SK-N-SH treated with all-trans-retinoic acid at 6 μM for 48 hours (cell line): ENCODE measurements at regions not wholly inside any gene's neighbourhood (a gene's known extent, or its start where the extent isn't known, plus 50 kb on each side); places are given as distances from the start of the nearest gene placed in this dataset.

Source experiments
- ATAC-seq: fragments of 200-7000 bp; cut with Tn5 transposase; 3 replicates; pipeline ENCODE4 v1.9.1; 2020; ENCODE audit warnings: mild to moderate bottlenecking, moderate library complexity
- ARNTL ChIP-seq: fragments of 450-650 bp; formaldehyde crosslinking; IDR thresholded peaks from 2 replicates; pipeline ENCODE4 v1.5.0; 2020; ENCODE audit warnings: low read depth, mild to moderate bottlenecking, moderate library complexity, borderline replicate concordance
- CREB5 ChIP-seq: fragments of 250-450 bp; sonication (Bioruptor Pico); IDR thresholded peaks from 2 replicates; pipeline ENCODE4 v1.5.1; 2020; ENCODE audit warnings: low read depth, mild to moderate bottlenecking, moderate library complexity
- CSDC2 ChIP-seq: fragments of 250-450 bp; sonication (Bioruptor Pico); IDR thresholded peaks from 2 replicates; pipeline ENCODE4 v1.5.0; 2020; ENCODE audit warnings: mild to moderate bottlenecking, moderate library complexity
- ESRRG ChIP-seq: fragments of 250-450 bp; sonication (Bioruptor Pico); IDR thresholded peaks from 2 replicates; pipeline ENCODE4 v1.6.1; 2021; ENCODE audit warnings: mild to moderate bottlenecking
- GLIS3 ChIP-seq: fragments of 250-450 bp; sonication (Bioruptor Pico); IDR thresholded peaks from 2 replicates; pipeline ENCODE4 v1.5.0; 2020; ENCODE audit warnings: mild to moderate bottlenecking, moderate library complexity
- OSR1 ChIP-seq: fragments of 250-450 bp; sonication (Bioruptor Pico); IDR thresholded peaks from 2 replicates; pipeline ENCODE4 v1.8.0; 2022; ENCODE audit warnings: moderate library complexity, mild to moderate bottlenecking, inconsistent platforms
- PATZ1 ChIP-seq: fragments of 250-450 bp; sonication (Bioruptor Pico); IDR thresholded peaks from 2 replicates; pipeline ENCODE4 v1.8.0; 2020; ENCODE audit warnings: mild to moderate bottlenecking, moderate library complexity, borderline replicate concordance
- POU6F1 ChIP-seq: fragments of 250-450 bp; sonication (Bioruptor Pico); IDR thresholded peaks from 2 replicates; pipeline ENCODE4 v1.8.0; 2021; ENCODE audit warnings: low read depth, mild to moderate bottlenecking, moderate library complexity, borderline replicate concordance
- PPARA ChIP-seq: fragments of 250-450 bp; sonication (Bioruptor Pico); IDR thresholded peaks from 2 replicates; pipeline ENCODE4 v1.5.0; 2020; ENCODE audit warnings: mild to moderate bottlenecking, borderline replicate concordance
- RARB ChIP-seq: fragments of 250-450 bp; sonication (Bioruptor Pico); IDR thresholded peaks from 2 replicates; pipeline ENCODE4 v1.8.0; 2021; ENCODE audit warnings: mild to moderate bottlenecking, moderate library complexity
- SNAI2 ChIP-seq: fragments of 250-450 bp; sonication (Bioruptor Pico); IDR thresholded peaks from 2 replicates; pipeline ENCODE4 v1.5.0; 2020; ENCODE audit warnings: mild to moderate bottlenecking, moderate library complexity
- TCF4 ChIP-seq: fragments of 250-450 bp; sonication (Bioruptor Pico); IDR thresholded peaks from 2 replicates; pipeline ENCODE4 v1.8.0; 2021; ENCODE audit warnings: mild to moderate bottlenecking, moderate library complexity, borderline replicate concordance
- TOX ChIP-seq: fragments of 250-450 bp; sonication (Bioruptor Pico); IDR thresholded peaks from 2 replicates; pipeline ENCODE4 v1.8.0; 2021; ENCODE audit warnings: mild to moderate bottlenecking, moderate library complexity, borderline replicate concordance
- TSHZ2 ChIP-seq: fragments of 250-450 bp; sonication (Bioruptor Pico); IDR thresholded peaks from 2 replicates; pipeline ENCODE4 v1.5.0; 2020; ENCODE audit warnings: mild to moderate bottlenecking, moderate library complexity
- ZC3H10 ChIP-seq: fragments of 250-450 bp; sonication (Bioruptor Pico); IDR thresholded peaks from 2 replicates; pipeline ENCODE4 v1.5.1; 2021; ENCODE audit warnings: mild to moderate bottlenecking, moderate library complexity
- ZFP3 ChIP-seq: fragments of 250-450 bp; sonication (Bioruptor Pico); IDR thresholded peaks from 2 replicates; pipeline ENCODE4 v1.5.0; 2020; ENCODE audit warnings: mild to moderate bottlenecking, moderate library complexity
- ZFP30 ChIP-seq: fragments of 450-650 bp; formaldehyde crosslinking; IDR thresholded peaks from 2 replicates; pipeline ENCODE4 v1.5.0; 2022; ENCODE audit warnings: mild to moderate bottlenecking, moderate library complexity
- ZNF70 ChIP-seq: fragments of 450-650 bp; formaldehyde crosslinking; IDR thresholded peaks from 2 replicates; pipeline ENCODE4 v1.5.0; 2020; ENCODE audit warnings: mild to moderate bottlenecking, moderate library complexity
- TF ChIP-seq, protein P1 (sequence below): fragments of 250-450 bp; sonication (Bioruptor Pico); IDR thresholded peaks from 2 replicates; pipeline ENCODE4 v1.5.1; 2021; ENCODE audit warnings: mild to moderate bottlenecking, moderate library complexity

GRCh38 chr12:91567100-91567485 lies 384.5 kb upstream of the DCN start (continued):
- TF ChIP-seq CSDC2 (CRISPR knock-in tag) (no peak), PATZ1 (CRISPR knock-in tag) (no peak), ESRRG (CRISPR knock-in tag) (no peak)

DNA sequence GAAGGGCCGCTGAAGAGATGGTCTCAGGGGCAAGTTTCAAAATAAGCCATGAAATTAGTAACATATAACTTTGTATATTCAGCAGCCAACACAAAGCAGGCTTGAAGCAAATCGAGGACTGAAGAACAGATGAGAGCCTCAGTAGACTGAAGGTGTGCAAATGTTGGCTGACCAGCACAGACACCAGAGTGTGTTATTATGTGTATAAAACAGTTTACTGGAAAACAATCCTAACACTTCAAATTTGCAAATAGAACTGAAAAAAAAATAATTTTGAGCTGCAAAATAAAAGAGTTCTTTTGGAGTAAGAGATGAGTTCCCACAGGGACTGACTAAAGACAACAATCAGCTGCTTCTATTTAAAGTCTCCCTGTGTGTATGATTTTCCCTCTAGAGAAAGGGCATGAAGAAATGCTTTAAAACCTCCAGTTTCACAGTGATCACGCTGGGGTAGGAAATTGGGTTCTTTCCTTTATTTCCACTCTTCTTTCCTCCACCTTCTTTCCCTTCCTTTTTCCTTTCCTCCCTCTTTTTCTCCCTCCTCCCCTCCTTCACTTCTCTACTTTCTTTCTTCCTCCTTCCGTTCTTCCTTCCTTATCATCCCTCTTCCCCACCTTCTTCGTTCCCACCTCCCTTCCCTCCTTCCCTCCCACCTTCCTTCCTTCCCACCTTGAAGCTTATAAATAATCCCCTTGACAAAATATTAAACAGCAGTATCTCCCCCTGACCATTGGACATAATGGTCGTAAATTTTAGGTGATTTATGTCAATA lies 383.9 kb upstream of the DCN start:
- TF ChIP-seq PATZ1 (CRISPR knock-in tag) (no peak), CREB5 (CRISPR knock-in tag) (no peak), ARNTL (CRISPR knock-in tag) (no peak), ZNF70 (CRISPR knock-in tag) (no peak), POU6F1 (CRISPR knock-in tag) (no peak), ZFP30 (CRISPR knock-in tag) (no peak), RARB (no peak), TCF4 (CRISPR knock-in tag) (no peak), TSHZ2 (CRISPR knock-in tag) (no peak), TOX (CRISPR knock-in tag) (no peak), ESRRG (CRISPR knock-in tag) (no peak), OSR1 (CRISPR knock-in tag) (no peak), PPARA (no peak), ZC3H10 (CRISPR knock-in tag) (no peak), SNAI2 (no peak), ZFP3 (CRISPR knock-in tag) (no peak), CSDC2 (CRISPR knock-in tag) (no peak), GLIS3 (CRISPR knock-in tag) (no peak)
- TF ChIP-seq, protein P1, sequence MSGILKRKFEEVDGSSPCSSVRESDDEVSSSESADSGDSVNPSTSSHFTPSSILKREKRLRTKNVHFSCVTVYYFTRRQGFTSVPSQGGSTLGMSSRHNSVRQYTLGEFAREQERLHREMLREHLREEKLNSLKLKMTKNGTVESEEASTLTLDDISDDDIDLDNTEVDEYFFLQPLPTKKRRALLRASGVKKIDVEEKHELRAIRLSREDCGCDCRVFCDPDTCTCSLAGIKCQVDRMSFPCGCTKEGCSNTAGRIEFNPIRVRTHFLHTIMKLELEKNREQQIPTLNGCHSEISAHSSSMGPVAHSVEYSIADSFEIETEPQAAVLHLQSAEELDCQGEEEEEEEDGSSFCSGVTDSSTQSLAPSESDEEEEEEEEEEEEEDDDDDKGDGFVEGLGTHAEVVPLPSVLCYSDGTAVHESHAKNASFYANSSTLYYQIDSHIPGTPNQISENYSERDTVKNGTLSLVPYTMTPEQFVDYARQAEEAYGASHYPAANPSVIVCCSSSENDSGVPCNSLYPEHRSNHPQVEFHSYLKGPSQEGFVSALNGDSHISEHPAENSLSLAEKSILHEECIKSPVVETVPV (CRISPR knock-in tag): no peak
- no peak for ATAC-seq
